ENCODE measurements at regions not wholly inside any gene's neighbourhood (a gene's known extent, or its start where the extent isn't known, plus 50 kb on each side); places are given as distances from the start of the nearest gene placed in this dataset.

DNA sequence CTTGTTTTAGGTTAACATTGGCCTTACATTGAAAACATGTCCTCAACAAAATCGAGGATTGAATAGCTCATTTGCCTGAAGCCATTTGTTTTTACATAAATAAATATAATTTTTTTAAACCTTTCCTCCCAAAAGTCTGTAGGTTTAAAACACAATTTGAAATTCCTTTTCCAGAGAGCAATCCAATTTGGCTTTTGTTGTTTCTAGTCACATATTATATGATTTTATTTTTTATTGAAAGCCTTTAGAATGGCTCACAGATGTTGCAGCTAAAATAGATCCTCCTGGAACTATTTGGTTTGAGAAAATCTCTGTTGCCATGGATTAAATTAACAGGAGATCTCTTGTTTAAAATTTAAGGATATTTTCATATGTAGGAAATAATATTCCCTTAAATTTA, 512.6 kb downstream of the KLF5 start:
- no peaks in the 10 kb centered on the region for H3K4me1 ChIP-seq (ENCODE audit: insufficient read depth, insufficient read length)
- no peak overlapping the region for H3K4me3 ChIP-seq (ENCODE audit: insufficient read length, low read depth)
- TF ChIP-seq SUZ12 (IDR thresholded peaks at IDR 0.05; ENCODE audit: extremely low read depth, insufficient read depth, insufficient read length), result no peak
- no peak for TF ChIP-seq YY1 (IDR thresholded peaks at IDR 0.05; ENCODE audit: insufficient read depth, insufficient read length)
- no peak for TF ChIP-seq ZNF274 (IDR thresholded peaks at IDR 0.05; ENCODE audit: low read depth, low read length)
- no peaks in the 10 kb centered on the region for H3K36me3 ChIP-seq (ENCODE audit: insufficient read depth, insufficient read length, low read length)
- no peak for DNase-seq (ENCODE audit: low read depth, low spot score)
- no peaks in the 10 kb centered on the region for H3K27me3 ChIP-seq (ENCODE audit: insufficient read depth, insufficient read length)
- 0 out of 2 replicates have a peak, but pooled peaks cover 8% of the 10 kb centered on the region for H3K9me3 ChIP-seq (ENCODE audit: insufficient read depth, low read length)
- H3K9ac ChIP-seq (ENCODE audit: insufficient read length, low read depth), result no peak overlapping the region

DNA sequence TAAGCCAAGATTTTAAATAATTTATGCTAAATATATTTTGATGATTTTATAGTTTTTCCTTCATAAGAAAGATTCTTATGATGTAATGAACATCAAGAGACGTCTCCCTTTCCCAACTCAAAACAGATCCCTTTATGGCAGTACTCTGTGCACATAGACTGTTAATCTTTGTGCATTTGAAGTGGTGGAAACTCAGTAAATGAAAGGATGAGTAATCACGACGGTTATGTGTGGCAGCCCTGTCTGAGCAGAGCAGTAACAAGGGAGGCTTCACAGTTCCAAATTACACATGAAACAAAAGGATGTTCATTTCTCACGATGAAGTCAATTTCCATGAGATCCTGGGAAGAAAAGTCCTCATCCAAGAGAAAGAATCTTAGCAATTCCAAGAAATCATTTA, 498.1 kb downstream of the KLF5 start:
- DNase-seq (ENCODE audit: low read depth, low spot score), result no peak
- no peaks in the 10 kb centered on the region for H3K9me3 ChIP-seq (ENCODE audit: insufficient read depth, low read length)
- no peaks in the 10 kb centered on the region for H3K4me1 ChIP-seq (ENCODE audit: insufficient read depth, insufficient read length)
- no peaks in the 10 kb centered on the region for H3K36me3 ChIP-seq (ENCODE audit: insufficient read depth, insufficient read length, low read length)
- H3K27me3 ChIP-seq (ENCODE audit: insufficient read depth, insufficient read length), result no peaks in the 10 kb centered on the region
- no peak overlapping the region for H3K4me3 ChIP-seq (ENCODE audit: insufficient read length, low read depth)
- TF ChIP-seq YY1 (IDR thresholded peaks at IDR 0.05; ENCODE audit: insufficient read depth, insufficient read length), result no peak
- TF ChIP-seq SUZ12 (IDR thresholded peaks at IDR 0.05; ENCODE audit: extremely low read depth, insufficient read depth, insufficient read length), result no peak
- no peak for TF ChIP-seq ZNF274 (IDR thresholded peaks at IDR 0.05; ENCODE audit: low read depth, low read length)
- H3K9ac ChIP-seq (ENCODE audit: insufficient read length, low read depth), result no peak overlapping the region

DNA sequence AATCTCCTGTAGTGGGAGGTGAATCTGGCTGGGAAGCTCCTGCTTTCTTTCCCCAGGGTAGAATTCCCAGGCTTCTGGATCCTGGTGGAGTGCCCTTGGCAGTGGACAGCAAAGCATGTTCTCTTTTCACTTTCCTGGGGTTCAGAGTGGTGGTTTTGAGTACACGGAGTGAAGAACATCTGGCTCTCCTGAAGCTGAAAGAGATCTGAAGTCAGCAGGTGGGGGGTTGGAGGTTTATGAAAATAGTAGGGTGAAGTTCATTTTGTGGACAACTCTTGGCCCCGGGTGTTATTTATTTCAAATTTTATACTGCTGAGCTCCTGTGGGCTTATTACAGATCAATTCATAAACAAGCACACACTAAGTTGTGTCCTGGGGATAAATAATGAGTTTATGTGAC, 497.3 kb downstream of the KLF5 start:
- TF ChIP-seq ZNF274 (IDR thresholded peaks at IDR 0.05; ENCODE audit: low read depth, low read length) (no peak), SUZ12 (IDR thresholded peaks at IDR 0.05; ENCODE audit: extremely low read depth, insufficient read depth, insufficient read length) (no peak), YY1 (IDR thresholded peaks at IDR 0.05; ENCODE audit: insufficient read depth, insufficient read length) (no peak)
- Histone ChIP-seq H3K9me3 (ENCODE audit: insufficient read depth, low read length) (no peaks in the 10 kb centered on the region), H3K36me3 (ENCODE audit: insufficient read depth, insufficient read length, low read length) (no peaks in the 10 kb centered on the region), H3K27me3 (ENCODE audit: insufficient read depth, insufficient read length) (no peaks in the 10 kb centered on the region), H3K4me3 (ENCODE audit: insufficient read length, low read depth) (no peak overlapping the region), H3K9ac (ENCODE audit: insufficient read length, low read depth) (no peak overlapping the region), H3K4me1 (ENCODE audit: insufficient read depth, insufficient read length) (no peaks in the 10 kb centered on the region)
- no peak for DNase-seq (ENCODE audit: low read depth, low spot score)

DNA sequence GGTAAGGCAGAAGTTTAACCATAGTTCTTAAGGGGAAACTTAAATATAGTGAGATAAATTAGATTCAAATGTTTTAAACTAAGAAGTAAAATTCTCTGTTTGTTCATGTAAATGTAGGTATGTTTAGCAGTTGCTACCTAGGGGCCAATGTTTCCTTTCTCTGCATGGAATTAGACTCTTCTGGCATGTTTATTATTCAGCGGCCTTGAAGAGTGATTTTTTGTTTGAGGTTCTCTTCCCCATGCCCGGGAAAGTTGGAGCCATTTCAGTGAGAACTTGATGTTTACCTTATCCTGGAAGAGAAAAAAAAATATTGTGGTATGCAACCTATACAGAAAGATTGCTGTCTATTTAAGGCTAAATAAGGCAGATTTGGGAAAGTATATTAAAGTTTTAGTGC, 492.9 kb downstream of the KLF5 start:
- no peak for DNase-seq (ENCODE audit: low read depth, low spot score)
- Histone ChIP-seq H3K4me3 (ENCODE audit: insufficient read length, low read depth) (no peak overlapping the region), H3K9ac (ENCODE audit: insufficient read length, low read depth) (no peak overlapping the region), H3K27me3 (ENCODE audit: insufficient read depth, insufficient read length) (no peaks in the 10 kb centered on the region), H3K9me3 (ENCODE audit: insufficient read depth, low read length) (no peaks in the 10 kb centered on the region), H3K4me1 (ENCODE audit: insufficient read depth, insufficient read length) (no peaks in the 10 kb centered on the region), H3K36me3 (ENCODE audit: insufficient read depth, insufficient read length, low read length) (no peaks in the 10 kb centered on the region)
- no peak for TF ChIP-seq ZNF274 (IDR thresholded peaks at IDR 0.05; ENCODE audit: low read depth, low read length)
- TF ChIP-seq SUZ12 (IDR thresholded peaks at IDR 0.05; ENCODE audit: extremely low read depth, insufficient read depth, insufficient read length), result no peak
- no peak for TF ChIP-seq YY1 (IDR thresholded peaks at IDR 0.05; ENCODE audit: insufficient read depth, insufficient read length)

DNA sequence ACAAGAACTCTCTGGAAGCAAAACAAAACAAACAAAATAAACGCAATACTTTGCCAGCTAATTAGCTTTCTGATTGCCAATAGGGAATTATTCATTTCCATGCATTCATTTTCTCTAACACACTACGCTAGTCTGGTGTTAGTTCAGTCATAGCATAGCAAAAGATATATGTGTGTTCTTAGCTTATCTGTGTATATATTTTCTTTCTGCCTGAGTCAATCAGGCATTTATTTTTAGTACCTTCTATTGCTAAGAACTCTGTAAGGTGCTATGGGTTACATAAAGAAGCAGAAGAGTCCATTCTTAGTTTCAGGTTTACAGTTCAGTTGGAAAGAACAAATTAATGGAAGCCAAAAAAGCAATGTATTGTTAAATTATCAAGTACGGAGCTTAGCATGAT, 490.9 kb downstream of the KLF5 start:
- Histone ChIP-seq H3K36me3 (ENCODE audit: insufficient read depth, insufficient read length, low read length) (no peaks in the 10 kb centered on the region), H3K27me3 (ENCODE audit: insufficient read depth, insufficient read length) (no peaks in the 10 kb centered on the region), H3K9ac (ENCODE audit: insufficient read length, low read depth) (no peak overlapping the region), H3K9me3 (ENCODE audit: insufficient read depth, low read length) (no peaks in the 10 kb centered on the region), H3K4me1 (ENCODE audit: insufficient read depth, insufficient read length) (no peaks in the 10 kb centered on the region), H3K4me3 (ENCODE audit: insufficient read length, low read depth) (no peak overlapping the region)
- no peak for DNase-seq (ENCODE audit: low read depth, low spot score)
- TF ChIP-seq SUZ12 (IDR thresholded peaks at IDR 0.05; ENCODE audit: extremely low read depth, insufficient read depth, insufficient read length), result no peak
- TF ChIP-seq YY1 (IDR thresholded peaks at IDR 0.05; ENCODE audit: insufficient read depth, insufficient read length), result no peak
- no peak for TF ChIP-seq ZNF274 (IDR thresholded peaks at IDR 0.05; ENCODE audit: low read depth, low read length)

DNA sequence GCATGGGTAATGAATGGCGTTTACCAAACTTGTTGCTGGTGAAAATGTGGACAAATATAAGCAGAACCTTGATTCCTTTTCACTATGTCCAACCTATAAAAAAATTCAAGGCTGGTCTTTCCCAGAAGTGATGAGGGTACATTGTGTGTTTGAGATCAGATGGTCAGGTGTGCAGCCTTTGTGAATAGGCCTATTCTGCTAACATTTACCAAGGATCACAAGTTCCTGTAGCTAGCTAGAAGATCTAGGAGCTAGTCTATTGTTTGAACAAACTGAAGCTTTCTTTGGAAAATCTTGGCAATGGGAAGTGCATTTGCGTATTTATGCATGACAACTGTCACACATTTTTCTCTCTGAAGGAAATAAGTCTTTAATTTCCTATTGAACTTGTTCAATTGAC, 489.6 kb downstream of the KLF5 start:
- Histone ChIP-seq H3K36me3 (ENCODE audit: insufficient read depth, insufficient read length, low read length) (no peaks in the 10 kb centered on the region), H3K9ac (ENCODE audit: insufficient read length, low read depth) (no peak overlapping the region), H3K9me3 (ENCODE audit: insufficient read depth, low read length) (no peaks in the 10 kb centered on the region), H3K27me3 (ENCODE audit: insufficient read depth, insufficient read length) (no peaks in the 10 kb centered on the region), H3K4me1 (ENCODE audit: insufficient read depth, insufficient read length) (no peaks in the 10 kb centered on the region), H3K4me3 (ENCODE audit: insufficient read length, low read depth) (no peak overlapping the region)
- TF ChIP-seq ZNF274 (IDR thresholded peaks at IDR 0.05; ENCODE audit: low read depth, low read length) (no peak), YY1 (IDR thresholded peaks at IDR 0.05; ENCODE audit: insufficient read depth, insufficient read length) (no peak), SUZ12 (IDR thresholded peaks at IDR 0.05; ENCODE audit: extremely low read depth, insufficient read depth, insufficient read length) (no peak)
- DNase-seq (ENCODE audit: low read depth, low spot score), result no peak

DNA sequence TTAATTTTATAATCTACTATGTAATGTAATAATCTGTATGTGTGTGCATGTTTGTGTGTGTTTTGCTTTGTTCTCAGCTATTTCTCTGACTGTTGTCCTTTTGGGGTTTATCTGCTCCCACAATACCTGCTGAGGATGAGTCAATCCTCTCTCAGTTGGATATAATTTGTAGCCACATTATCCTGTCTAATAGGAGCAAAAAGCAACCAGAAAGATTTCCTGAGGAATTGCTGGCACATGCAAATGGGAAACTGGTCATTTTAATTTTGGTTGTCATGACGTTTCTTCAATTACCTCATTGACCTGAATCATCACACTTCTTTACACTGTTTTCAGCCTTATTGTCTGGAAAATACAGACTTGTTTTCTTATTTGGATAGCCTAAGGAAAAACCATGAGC, 488.4 kb downstream of the KLF5 start:
- Histone ChIP-seq H3K4me3 (ENCODE audit: insufficient read length, low read depth) (no peak overlapping the region), H3K4me1 (ENCODE audit: insufficient read depth, insufficient read length) (no peaks in the 10 kb centered on the region), H3K36me3 (ENCODE audit: insufficient read depth, insufficient read length, low read length) (no peaks in the 10 kb centered on the region), H3K9me3 (ENCODE audit: insufficient read depth, low read length) (no peaks in the 10 kb centered on the region), H3K9ac (ENCODE audit: insufficient read length, low read depth) (no peak overlapping the region), H3K27me3 (ENCODE audit: insufficient read depth, insufficient read length) (no peaks in the 10 kb centered on the region)
- DNase-seq (ENCODE audit: low read depth, low spot score), result no peak
- no peak for TF ChIP-seq YY1 (IDR thresholded peaks at IDR 0.05; ENCODE audit: insufficient read depth, insufficient read length)
- TF ChIP-seq ZNF274 (IDR thresholded peaks at IDR 0.05; ENCODE audit: low read depth, low read length), result no peak
- TF ChIP-seq SUZ12 (IDR thresholded peaks at IDR 0.05; ENCODE audit: extremely low read depth, insufficient read depth, insufficient read length), result no peak

DNA sequence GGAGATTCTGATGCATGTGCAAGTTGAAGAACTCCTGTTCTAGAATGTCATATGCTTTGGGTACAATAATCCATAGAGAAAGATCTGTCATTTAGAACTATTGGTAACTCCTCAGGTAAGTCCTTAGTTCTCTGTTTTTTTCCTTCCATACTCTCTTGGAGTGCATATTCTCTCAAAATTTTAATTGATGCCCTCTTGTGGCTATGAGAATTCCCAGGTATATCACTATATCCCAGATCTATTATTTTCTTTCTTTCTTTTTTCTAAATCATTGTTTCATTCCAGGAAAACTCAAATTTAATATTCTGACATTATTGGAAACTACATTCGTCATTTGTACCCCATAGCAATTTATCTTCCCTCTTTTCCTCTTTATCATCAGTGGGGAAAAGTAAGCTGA, 485.4 kb downstream of the KLF5 start:
- no peak for TF ChIP-seq YY1 (IDR thresholded peaks at IDR 0.05; ENCODE audit: insufficient read depth, insufficient read length)
- TF ChIP-seq SUZ12 (IDR thresholded peaks at IDR 0.05; ENCODE audit: extremely low read depth, insufficient read depth, insufficient read length), result no peak
- TF ChIP-seq ZNF274 (IDR thresholded peaks at IDR 0.05; ENCODE audit: low read depth, low read length), result no peak
- no peak for DNase-seq (ENCODE audit: low read depth, low spot score)
- Histone ChIP-seq H3K4me3 (ENCODE audit: insufficient read length, low read depth) (no peak overlapping the region), H3K36me3 (ENCODE audit: insufficient read depth, insufficient read length, low read length) (no peaks in the 10 kb centered on the region), H3K9me3 (ENCODE audit: insufficient read depth, low read length) (no peaks in the 10 kb centered on the region), H3K27me3 (ENCODE audit: insufficient read depth, insufficient read length) (no peaks in the 10 kb centered on the region), H3K4me1 (ENCODE audit: insufficient read depth, insufficient read length) (no peaks in the 10 kb centered on the region), H3K9ac (ENCODE audit: insufficient read length, low read depth) (no peak overlapping the region)
